Panc1 (cell line): ENCODE measurements at regions not wholly inside any gene's neighbourhood (a gene's known extent, or its start where the extent isn't known, plus 50 kb on each side); places are given as distances from the start of the nearest gene placed in this dataset.

Experiments used
- ATAC-seq: fragments of 200-7000 bp; cut with Tn5 transposase; 2 replicates; pipeline ENCODE4 v1.9.1; 2020; ENCODE audit warnings: mild to moderate bottlenecking, moderate library complexity
- BruUV-seq: library from RNA; stranded (reverse); fragments of 400-500 nt; replicated peaks from 2 replicates; lab custom pipeline; 2021; lab: Mats Ljungman, UMichigan
- CTCF ChIA-PET: fragments of 300-600 bp; sonication (Branson Sonifier 250); formaldehyde crosslinking; loops from one replicate; lab custom pipeline; 2022; ENCODE audit warnings: antibody characterized with exemption; lab: Charles Lee
- POLR2A ChIA-PET: fragments of 300-600 bp; sonication (Branson Sonifier 250); formaldehyde crosslinking; loops from one replicate; lab custom pipeline; 2022; ENCODE audit warnings: antibody characterized with exemption; lab: Charles Lee
- DNase-seq: peaks from one replicate; pipeline ENCODE4 v3.0.0-alpha.2; 2010; ENCODE audit warnings: low read depth, low spot score
- H3K27ac ChIP-seq: 2 replicates; pipeline ENCODE4 v1.5.1; 2011; ENCODE audit warnings: mild to moderate bottlenecking, low read length, inconsistent platforms
- H3K27me3 ChIP-seq: fragments of 200-500 bp; sonication (Bioruptor generic); 2 replicates; pipeline ENCODE4 v1.6.0; 2014; ENCODE audit warnings: low read length, inconsistent platforms; ENCODE audit not compliant: control insufficient read depth, insufficient read depth
- H3K36me3 ChIP-seq: fragments of 200-500 bp; sonication (Bioruptor generic); 2 replicates; pipeline ENCODE4 v1.5.1; 2014; ENCODE audit warnings: inconsistent platforms, mild to moderate bottlenecking, low read length, moderate library complexity; ENCODE audit not compliant: control insufficient read depth, insufficient read depth
- H3K4me1 ChIP-seq: 2 replicates; pipeline ENCODE4 v1.5.1; 2011; ENCODE audit warnings: inconsistent platforms, mild to moderate bottlenecking, low read length, moderate library complexity; ENCODE audit not compliant: control insufficient read depth, insufficient read depth
- H3K4me3 ChIP-seq, 2 experiments: 2 replicates each; pipeline ENCODE4 v1.5.1; 2011 to 2012; ENCODE audit warnings: low read depth in 2 of 2, low read length in 2 of 2, mild to moderate bottlenecking in 2 of 2, inconsistent platforms in 1 of 2, moderate library complexity in 1 of 2
- H3K9me3 ChIP-seq: fragments of 200-500 bp; sonication (Bioruptor generic); 2 replicates; pipeline ENCODE4 v1.5.1; 2014; ENCODE audit warnings: low read depth, mild to moderate bottlenecking, inconsistent platforms, low read length, moderate library complexity; ENCODE audit not compliant: control insufficient read depth, insufficient read depth
- POLR2AphosphoS5 ChIP-seq: IDR thresholded peaks from 2 replicates; pipeline ENCODE4 v1.6.1; 2012; ENCODE audit warnings: mild to moderate bottlenecking, low read depth, low read length, moderate library complexity
- SIN3A ChIP-seq: IDR thresholded peaks from 2 replicates; pipeline ENCODE4 v1.6.1; 2012; ENCODE audit warnings: low read depth, mild to moderate bottlenecking, low read length, moderate library complexity, borderline replicate concordance; ENCODE audit not compliant: insufficient read depth
- TCF7L2 ChIP-seq: IDR thresholded peaks from 2 replicates; pipeline ENCODE4 v1.6.1; 2011; ENCODE audit warnings: mild to moderate bottlenecking, low read depth, low read length, inconsistent platforms
- in situ Hi-C: cut with HindIII; loops from 2 replicates; pipeline ENCODE4 v1.10.0; 2016; ENCODE audit warnings: low sequenced_read_pairs, low pct_unique_long_range_greater_than_20kb
- intact Hi-C: fragments of 100-400 bp; cut with micrococcal nuclease; formaldehyde crosslinking; loops from one replicate; pipeline ENCODE4 v1.10.0; 2022; ENCODE audit not compliant: unreplicated experiment
- TF ChIP-seq, protein P1 (sequence below), 2 experiments: IDR thresholded peaks; 2 replicates each; pipeline ENCODE4 v1.6.1; 2011 to 2012; ENCODE audit warnings: low read depth in 2 of 2, control low read depth in 1 of 2, low read length in 1 of 2, mild to moderate bottlenecking in 1 of 2, moderate library complexity in 1 of 2; ENCODE audit not compliant: insufficient read depth in 1 of 2
- TF ChIP-seq, protein P2 (sequence below): fragments of 450-650 bp; IDR thresholded peaks from 2 replicates; pipeline ENCODE4 v1.5.1; 2017; ENCODE audit warnings: mild to moderate bottlenecking

- in situ Hi-C loops, result no loop called here
- no peak overlapping the region for H3K27ac ChIP-seq
- no peaks in the 10 kb centered on the region for H3K36me3 ChIP-seq
- H3K9me3 ChIP-seq, result no peaks in the 10 kb centered on the region
- no peak for DNase-seq
- no peak for ATAC-seq
- BruUV-seq, result no TSS peak
- H3K4me3 ChIP-seq, result no peak overlapping the region
- intact Hi-C loops, result no loop called here
- TF ChIP-seq SIN3A (no peak), TCF7L2 (no peak), POLR2AphosphoS5 (no peak)
- TF ChIP-seq, protein P1, sequence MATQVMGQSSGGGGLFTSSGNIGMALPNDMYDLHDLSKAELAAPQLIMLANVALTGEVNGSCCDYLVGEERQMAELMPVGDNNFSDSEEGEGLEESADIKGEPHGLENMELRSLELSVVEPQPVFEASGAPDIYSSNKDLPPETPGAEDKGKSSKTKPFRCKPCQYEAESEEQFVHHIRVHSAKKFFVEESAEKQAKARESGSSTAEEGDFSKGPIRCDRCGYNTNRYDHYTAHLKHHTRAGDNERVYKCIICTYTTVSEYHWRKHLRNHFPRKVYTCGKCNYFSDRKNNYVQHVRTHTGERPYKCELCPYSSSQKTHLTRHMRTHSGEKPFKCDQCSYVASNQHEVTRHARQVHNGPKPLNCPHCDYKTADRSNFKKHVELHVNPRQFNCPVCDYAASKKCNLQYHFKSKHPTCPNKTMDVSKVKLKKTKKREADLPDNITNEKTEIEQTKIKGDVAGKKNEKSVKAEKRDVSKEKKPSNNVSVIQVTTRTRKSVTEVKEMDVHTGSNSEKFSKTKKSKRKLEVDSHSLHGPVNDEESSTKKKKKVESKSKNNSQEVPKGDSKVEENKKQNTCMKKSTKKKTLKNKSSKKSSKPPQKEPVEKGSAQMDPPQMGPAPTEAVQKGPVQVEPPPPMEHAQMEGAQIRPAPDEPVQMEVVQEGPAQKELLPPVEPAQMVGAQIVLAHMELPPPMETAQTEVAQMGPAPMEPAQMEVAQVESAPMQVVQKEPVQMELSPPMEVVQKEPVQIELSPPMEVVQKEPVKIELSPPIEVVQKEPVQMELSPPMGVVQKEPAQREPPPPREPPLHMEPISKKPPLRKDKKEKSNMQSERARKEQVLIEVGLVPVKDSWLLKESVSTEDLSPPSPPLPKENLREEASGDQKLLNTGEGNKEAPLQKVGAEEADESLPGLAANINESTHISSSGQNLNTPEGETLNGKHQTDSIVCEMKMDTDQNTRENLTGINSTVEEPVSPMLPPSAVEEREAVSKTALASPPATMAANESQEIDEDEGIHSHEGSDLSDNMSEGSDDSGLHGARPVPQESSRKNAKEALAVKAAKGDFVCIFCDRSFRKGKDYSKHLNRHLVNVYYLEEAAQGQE (IDR thresholded peaks at IDR 0.05; ENCODE audit: insufficient read depth in 1 of 2, low read depth in 2 of 2, low read length in 1 of 2), result no peak
- TF ChIP-seq, protein P2, sequence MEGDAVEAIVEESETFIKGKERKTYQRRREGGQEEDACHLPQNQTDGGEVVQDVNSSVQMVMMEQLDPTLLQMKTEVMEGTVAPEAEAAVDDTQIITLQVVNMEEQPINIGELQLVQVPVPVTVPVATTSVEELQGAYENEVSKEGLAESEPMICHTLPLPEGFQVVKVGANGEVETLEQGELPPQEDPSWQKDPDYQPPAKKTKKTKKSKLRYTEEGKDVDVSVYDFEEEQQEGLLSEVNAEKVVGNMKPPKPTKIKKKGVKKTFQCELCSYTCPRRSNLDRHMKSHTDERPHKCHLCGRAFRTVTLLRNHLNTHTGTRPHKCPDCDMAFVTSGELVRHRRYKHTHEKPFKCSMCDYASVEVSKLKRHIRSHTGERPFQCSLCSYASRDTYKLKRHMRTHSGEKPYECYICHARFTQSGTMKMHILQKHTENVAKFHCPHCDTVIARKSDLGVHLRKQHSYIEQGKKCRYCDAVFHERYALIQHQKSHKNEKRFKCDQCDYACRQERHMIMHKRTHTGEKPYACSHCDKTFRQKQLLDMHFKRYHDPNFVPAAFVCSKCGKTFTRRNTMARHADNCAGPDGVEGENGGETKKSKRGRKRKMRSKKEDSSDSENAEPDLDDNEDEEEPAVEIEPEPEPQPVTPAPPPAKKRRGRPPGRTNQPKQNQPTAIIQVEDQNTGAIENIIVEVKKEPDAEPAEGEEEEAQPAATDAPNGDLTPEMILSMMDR, result no peak
- CTCF ChIA-PET, result no interaction called here
- POLR2A ChIA-PET, result no interaction called here
- H3K4me1 ChIP-seq, result no peaks in the 10 kb centered on the region
- 0 out of 2 replicates have a peak, but pooled peaks cover 2% of the 10 kb centered on the region for H3K27me3 ChIP-seq
Observed at GRCh38 chr2:181354626-181355025, 102.6 kb upstream of the ITGA4 start.

DNA sequence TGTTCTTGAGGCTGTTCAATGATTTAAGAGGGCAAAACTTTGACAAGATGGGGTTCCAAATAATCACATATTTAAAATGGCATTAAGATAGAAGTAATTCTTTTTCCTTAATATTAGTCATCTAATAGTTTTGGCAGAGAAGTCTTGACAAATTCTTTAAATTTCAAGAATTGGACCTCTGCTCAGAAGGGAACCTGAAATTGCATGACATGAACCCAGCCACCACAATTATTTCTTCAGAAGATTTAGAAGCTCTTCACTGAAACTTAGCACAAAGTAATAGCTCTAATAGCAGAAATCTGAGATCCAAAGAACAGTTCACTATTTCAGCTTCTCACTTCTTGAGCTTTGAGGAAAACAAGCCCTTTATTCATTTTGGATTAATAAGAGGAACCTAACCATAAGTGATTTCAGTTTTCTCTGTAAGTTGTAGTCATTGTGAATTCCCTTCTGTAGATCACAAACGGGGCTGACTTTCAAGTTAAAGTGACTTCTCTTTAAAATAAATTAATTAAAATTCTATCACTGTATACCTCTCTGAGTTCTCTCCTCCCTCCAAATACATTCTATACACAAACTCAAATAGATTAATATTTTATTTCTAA is 100.6 kb upstream of the ITGA4 start:
- POLR2A ChIA-PET, result no interaction called here
- in situ Hi-C loops (no loop called here), intact Hi-C loops (no loop called here)
- no peak overlapping the region for H3K27ac ChIP-seq
- no peaks in the 10 kb centered on the region for H3K9me3 ChIP-seq
- CTCF ChIA-PET, result no interaction called here
- no peak overlapping the region for H3K4me3 ChIP-seq
- DNase-seq (no peak), ATAC-seq (no peak)
- 0 out of 2 replicates have a peak, but pooled peaks cover 2% of the 10 kb centered on the region for H3K27me3 ChIP-seq
- no TSS peak for BruUV-seq
- no peaks in the 10 kb centered on the region for H3K4me1 ChIP-seq
- no peak for TF ChIP-seq SIN3A
- TF ChIP-seq, protein P2, result no peak
- no peak for TF ChIP-seq POLR2AphosphoS5
- TF ChIP-seq, protein P1 (IDR thresholded peaks at IDR 0.05; ENCODE audit: insufficient read depth in 1 of 2, low read depth in 2 of 2, low read length in 1 of 2), result no peak
- TF ChIP-seq TCF7L2, result no peak
- H3K36me3 ChIP-seq, result no peaks in the 10 kb centered on the region
